Loucy (cell line): ENCODE measurements at regions not wholly inside any gene's neighbourhood (a gene's known extent, or its start where the extent isn't known, plus 50 kb on each side); places are given as distances from the start of the nearest gene placed in this dataset.
A peak's percentile ranks its signal among the peaks of the same experiment; 100 is the strongest.

Experiments used
- H2AFZ ChIP-seq: fragments of 200-600 bp; sonication (generic); 2 replicates; pipeline ENCODE4 v1.6.0; 2016; ENCODE audit warnings: antibody characterized with exemption, mild to moderate bottlenecking, low read length, moderate library complexity
- H3F3A ChIP-seq: fragments of 200-600 bp; 2 replicates; pipeline ENCODE4 v1.6.0; 2016; ENCODE audit warnings: antibody characterized with exemption, low read depth, mild to moderate bottlenecking
- H3K27me3 ChIP-seq: fragments of 200-600 bp; sonication (generic); 2 replicates; pipeline ENCODE4 v1.6.1; 2014; ENCODE audit warnings: low read length, mild to moderate bottlenecking; ENCODE audit not compliant: insufficient read depth, poor library complexity, severe bottlenecking
- H3K36me3 ChIP-seq: fragments of 200-600 bp; sonication (generic); 2 replicates; pipeline ENCODE4 v1.6.1; 2016; ENCODE audit warnings: low read length; ENCODE audit not compliant: insufficient read depth
- H3K4me1 ChIP-seq: fragments of 200-600 bp; sonication (generic); 2 replicates; pipeline ENCODE4 v1.5.1; 2014; ENCODE audit warnings: low read length, mild to moderate bottlenecking; ENCODE audit not compliant: insufficient read depth, poor library complexity, severe bottlenecking
- H3K4me2 ChIP-seq: fragments of 200-600 bp; sonication (generic); 2 replicates; pipeline ENCODE4 v1.6.0; 2014; ENCODE audit warnings: antibody characterized with exemption, low read length, low read depth, mild to moderate bottlenecking; ENCODE audit not compliant: poor library complexity, severe bottlenecking
- H3K4me3 ChIP-seq: fragments of 200-600 bp; sonication (generic); 2 replicates; pipeline ENCODE4 v1.5.1; 2014; ENCODE audit warnings: low read length, mild to moderate bottlenecking, mixed read lengths; ENCODE audit not compliant: poor library complexity, severe bottlenecking
- H3K79me2 ChIP-seq: fragments of 200-600 bp; sonication (generic); 2 replicates; pipeline ENCODE4 v1.6.1; 2014; ENCODE audit warnings: low read length; ENCODE audit not compliant: insufficient read depth
- H3K9ac ChIP-seq: fragments of 200-600 bp; sonication (generic); 2 replicates; pipeline ENCODE4 v1.6.0; 2014; ENCODE audit warnings: mild to moderate bottlenecking, low read depth, low read length, moderate library complexity; ENCODE audit not compliant: poor library complexity, severe bottlenecking
- H3K9me2 ChIP-seq: fragments of 200-600 bp; sonication (generic); replicated peaks from 2 replicates; pipeline ENCODE4 v1.6.1; 2016; ENCODE audit warnings: low read depth, low read length, mixed read lengths
- H3K9me3 ChIP-seq: fragments of 200-600 bp; sonication (generic); 2 replicates; pipeline ENCODE4 v1.6.1; 2014; ENCODE audit warnings: mild to moderate bottlenecking, antibody characterized with exemption, low read length, low read depth; ENCODE audit not compliant: insufficient read depth
- H4K20me1 ChIP-seq: fragments of 200-600 bp; sonication (generic); 2 replicates; pipeline ENCODE4 v1.6.0; 2014; ENCODE audit warnings: antibody characterized with exemption, low read length, mild to moderate bottlenecking; ENCODE audit not compliant: insufficient read depth, poor library complexity, severe bottlenecking
- EZH2phosphoT487 ChIP-seq: fragments of 200-600 bp; IDR thresholded peaks from 2 replicates; pipeline ENCODE4 v1.6.1; 2018; ENCODE audit warnings: antibody characterized with exemption, mild to moderate bottlenecking, moderate library complexity, borderline replicate concordance
- TF ChIP-seq, protein P1 (sequence below): fragments of 200-600 bp; sonication (generic); conservative IDR thresholded peaks from 2 replicates; pipeline ENCODE4 v1.5.1; 2014; ENCODE audit warnings: mild to moderate bottlenecking, antibody characterized with exemption, low read length

DNA sequence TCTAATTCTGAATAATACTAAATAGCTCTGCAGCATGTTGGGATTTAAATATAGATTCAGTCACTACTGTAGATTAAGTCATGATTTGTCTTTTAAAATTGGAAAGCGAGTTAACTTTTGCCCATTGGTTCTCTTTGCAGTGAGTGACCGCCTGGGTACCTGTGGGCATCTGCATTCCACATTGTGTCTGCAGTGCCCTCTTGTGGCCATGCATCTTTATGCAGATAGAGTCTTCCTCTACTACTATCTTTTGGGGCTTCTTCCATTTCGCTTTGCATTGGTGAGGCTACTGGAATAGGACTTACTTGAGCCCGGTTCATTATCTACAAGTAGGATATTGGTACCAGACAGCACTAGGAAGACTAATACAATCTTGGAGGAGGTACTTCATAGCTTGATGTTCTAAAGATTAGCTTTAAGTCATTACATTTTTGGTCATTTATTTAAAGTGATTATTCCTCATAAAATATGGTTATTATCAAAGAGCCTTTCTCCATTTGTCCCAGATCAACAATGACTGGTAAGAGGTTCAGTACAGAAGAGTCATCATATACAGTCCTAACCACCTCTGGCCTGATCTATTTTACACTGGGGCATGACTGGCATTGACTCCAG lies 203.0 kb downstream of the SOCS6 start:
- Histone ChIP-seq H3K9me2 (no peaks in the 10 kb centered on the region), H3K79me2 (no peaks in the 10 kb centered on the region), H4K20me1 (no peaks in the 10 kb centered on the region), H3K4me3 (no peak overlapping the region), H3K9me3 (no peaks in the 10 kb centered on the region), H3K4me2 (no peak overlapping the region), H3K9ac (no peak overlapping the region), H3K27me3 (no peaks in the 10 kb centered on the region), H3F3A (no peaks in the 10 kb centered on the region), H3K36me3 (no peaks in the 10 kb centered on the region), H2AFZ (no peak overlapping the region), H3K4me1 (no peaks in the 10 kb centered on the region)
- TF ChIP-seq, protein P1, sequence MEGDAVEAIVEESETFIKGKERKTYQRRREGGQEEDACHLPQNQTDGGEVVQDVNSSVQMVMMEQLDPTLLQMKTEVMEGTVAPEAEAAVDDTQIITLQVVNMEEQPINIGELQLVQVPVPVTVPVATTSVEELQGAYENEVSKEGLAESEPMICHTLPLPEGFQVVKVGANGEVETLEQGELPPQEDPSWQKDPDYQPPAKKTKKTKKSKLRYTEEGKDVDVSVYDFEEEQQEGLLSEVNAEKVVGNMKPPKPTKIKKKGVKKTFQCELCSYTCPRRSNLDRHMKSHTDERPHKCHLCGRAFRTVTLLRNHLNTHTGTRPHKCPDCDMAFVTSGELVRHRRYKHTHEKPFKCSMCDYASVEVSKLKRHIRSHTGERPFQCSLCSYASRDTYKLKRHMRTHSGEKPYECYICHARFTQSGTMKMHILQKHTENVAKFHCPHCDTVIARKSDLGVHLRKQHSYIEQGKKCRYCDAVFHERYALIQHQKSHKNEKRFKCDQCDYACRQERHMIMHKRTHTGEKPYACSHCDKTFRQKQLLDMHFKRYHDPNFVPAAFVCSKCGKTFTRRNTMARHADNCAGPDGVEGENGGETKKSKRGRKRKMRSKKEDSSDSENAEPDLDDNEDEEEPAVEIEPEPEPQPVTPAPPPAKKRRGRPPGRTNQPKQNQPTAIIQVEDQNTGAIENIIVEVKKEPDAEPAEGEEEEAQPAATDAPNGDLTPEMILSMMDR = peak; percentile 87
- no peak for TF ChIP-seq EZH2phosphoT487

DNA sequence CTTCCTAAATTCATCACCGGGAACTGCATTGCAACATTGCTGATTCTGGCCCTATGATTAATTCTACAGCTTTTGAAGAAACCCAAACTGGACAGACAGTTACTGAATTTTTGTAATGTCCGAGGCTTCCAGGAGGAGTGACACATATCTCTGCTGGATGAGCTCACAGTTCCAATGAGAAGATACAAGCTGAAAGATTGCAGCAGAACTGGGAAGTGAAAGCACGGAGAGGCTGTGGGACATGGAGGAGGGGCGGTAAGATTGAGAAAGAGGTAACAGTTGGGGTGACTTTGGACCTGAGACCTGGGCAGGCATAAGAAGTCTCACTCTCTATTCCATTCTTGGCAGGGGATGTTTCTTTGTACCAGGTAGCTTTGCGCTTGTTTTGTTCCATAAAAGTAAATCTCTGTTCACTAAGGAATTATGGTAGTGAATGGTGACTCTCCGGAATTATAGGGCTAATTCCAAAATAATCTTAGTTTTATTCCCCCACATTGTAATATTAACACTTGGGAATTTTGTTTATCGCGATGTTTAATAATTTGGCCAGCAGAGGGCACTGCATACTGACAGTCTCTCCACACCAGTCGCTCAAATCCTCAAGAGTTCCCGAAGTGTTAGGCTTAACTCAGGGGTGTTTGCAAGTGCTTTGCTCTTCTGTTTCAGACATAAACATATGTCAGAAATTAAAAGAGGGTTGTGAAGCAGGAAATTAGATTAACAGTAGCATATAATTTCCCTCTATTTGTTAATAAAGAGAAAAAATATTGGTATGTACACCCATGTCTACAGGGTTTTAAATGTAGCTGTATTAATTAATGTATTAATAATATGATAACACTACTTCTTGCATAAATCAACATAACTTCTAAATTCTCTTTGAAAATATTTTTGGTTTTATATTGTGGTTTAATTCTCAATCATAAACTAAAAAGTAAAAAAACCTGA lies 201.4 kb downstream of the SOCS6 start:
- H3K27me3 ChIP-seq = no peaks in the 10 kb centered on the region
- H3K9ac ChIP-seq = no peak overlapping the region
- H2AFZ ChIP-seq = peak overlapping the region; percentile 5
- TF ChIP-seq, protein P1 = peak; percentile 86
- no peak for TF ChIP-seq EZH2phosphoT487
- H3K4me1 ChIP-seq = no peaks in the 10 kb centered on the region
- no peaks in the 10 kb centered on the region for H3K36me3 ChIP-seq
- no peaks in the 10 kb centered on the region for H3K79me2 ChIP-seq
- no peaks in the 10 kb centered on the region for H3F3A ChIP-seq
- H3K9me3 ChIP-seq = no peaks in the 10 kb centered on the region
- H3K4me3 ChIP-seq = no peak overlapping the region
- H3K9me2 ChIP-seq = no peaks in the 10 kb centered on the region
- no peak overlapping the region for H3K4me2 ChIP-seq
- H4K20me1 ChIP-seq = no peaks in the 10 kb centered on the region

DNA sequence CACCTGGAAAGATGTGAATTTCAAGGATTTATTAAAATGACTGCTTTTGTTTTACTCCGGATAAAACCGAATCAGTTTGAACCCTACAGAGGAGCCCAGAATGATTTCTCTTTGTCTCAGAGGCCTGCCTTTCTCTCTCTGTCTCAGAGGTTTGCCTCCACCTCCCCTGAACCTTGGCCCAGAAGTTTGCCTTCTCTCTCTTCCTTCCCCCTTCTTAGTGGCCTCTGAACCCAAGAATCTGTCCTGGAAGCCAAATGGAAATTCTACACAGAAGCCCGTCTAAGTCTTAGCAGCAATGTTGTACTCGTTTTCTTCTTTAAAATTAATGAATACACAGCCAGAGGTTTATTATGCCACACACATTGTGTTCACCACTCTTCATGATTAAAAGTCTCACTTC lies 200.7 kb downstream of the SOCS6 start:
- TF ChIP-seq, protein P1 = no peak
- no peak for TF ChIP-seq EZH2phosphoT487
- H3K79me2 ChIP-seq = no peaks in the 10 kb centered on the region
- no peaks in the 10 kb centered on the region for H3K9me2 ChIP-seq
- H3K27me3 ChIP-seq = no peaks in the 10 kb centered on the region
- no peak overlapping the region for H3K9ac ChIP-seq
- H4K20me1 ChIP-seq = no peaks in the 10 kb centered on the region
- no peak overlapping the region for H2AFZ ChIP-seq
- H3K4me1 ChIP-seq = no peaks in the 10 kb centered on the region
- H3F3A ChIP-seq = no peaks in the 10 kb centered on the region
- no peak overlapping the region for H3K4me2 ChIP-seq
- no peaks in the 10 kb centered on the region for H3K36me3 ChIP-seq
- no peaks in the 10 kb centered on the region for H3K9me3 ChIP-seq
- no peak overlapping the region for H3K4me3 ChIP-seq
